ENCODE measurements at regions not wholly inside any gene's neighbourhood (a gene's known extent, or its start where the extent isn't known, plus 50 kb on each side); places are given as distances from the start of the nearest gene placed in this dataset.
A peak's percentile ranks its signal among the peaks of the same experiment; 100 is the strongest.

- H2AK5ac ChIP-seq (ENCODE audit: insufficient read length, low read length) = no peak overlapping the region
- H3K79me2 ChIP-seq (ENCODE audit: insufficient read depth, low read length) = no peaks in the 10 kb centered on the region
- Mint-ChIP-seq H3K9me3 (no peaks in the 10 kb centered on the region), H3K36me3 (ENCODE audit: insufficient read depth in 1 of 3, low read depth in 3 of 3) (no peaks in the 10 kb centered on the region), H3K27me3 (ENCODE audit: low read depth) (no peaks in the 10 kb centered on the region), H3K4me3 (no peak overlapping the region), H3K27ac (peak overlapping the region in 1 of 3 experiments; percentile 53; a peak in 2 of 7 replicates), H3K4me1 (peaks cover 2 to 5% of the 10 kb centered on the region in 2 experiments; a peak in 3 of 4 replicates)
- H3K23ac ChIP-seq (ENCODE audit: insufficient read length, low read depth, low read length) = no peak overlapping the region
- no peak overlapping the region for H4K91ac ChIP-seq (ENCODE audit: insufficient read length, low read depth, low read length)
- no peak overlapping the region for H2BK15ac ChIP-seq (ENCODE audit: low read depth, low read length)
- no peak for DNase-seq
- H2BK20ac ChIP-seq (ENCODE audit: low read depth, low read length, poor library complexity, severe bottlenecking) = no peak overlapping the region
- no peak overlapping the region for H4K8ac ChIP-seq (replicated peaks; ENCODE audit: insufficient read length, low read depth, low read length)
- no peak for TF ChIP-seq CTCF (conservative IDR thresholded peaks at IDR 0.05)
- H3K23me2 ChIP-seq (ENCODE audit: insufficient read length, low read depth, low read length, poor library complexity, severe bottlenecking) = no peaks in the 10 kb centered on the region
- no peak overlapping the region for H2AFZ ChIP-seq (ENCODE audit: low read length)
- no CpG with 5 or more reads among the region's 10 CpGs for WGBS (ENCODE audit: extremely low coverage, insufficient read length, low lambda C conversion rate)
- H4K20me1 ChIP-seq (ENCODE audit: control insufficient read depth, insufficient read depth, insufficient read length) = no peaks in the 10 kb centered on the region
- no peak overlapping the region for H3K27ac ChIP-seq (ENCODE audit: insufficient read length, low read depth, low read length)
- no peak overlapping the region for H3K18ac ChIP-seq (ENCODE audit: insufficient read length, low read depth, low read length)
- no peak overlapping the region for H3K14ac ChIP-seq (ENCODE audit: insufficient read depth, low read length)
- H2BK120ac ChIP-seq (ENCODE audit: low read depth, low read length, poor library complexity, severe bottlenecking) = no peak overlapping the region
- no peaks in the 10 kb centered on the region for H3K79me1 ChIP-seq (ENCODE audit: insufficient read depth, low read depth, low read length, poor library complexity, severe bottlenecking)
- H3K9ac ChIP-seq (ENCODE audit: extremely low read depth, insufficient read length, low read length) = no peak overlapping the region
- no peak overlapping the region for H3K4ac ChIP-seq (ENCODE audit: low read depth, low read length)
- no peak overlapping the region for H3K4me2 ChIP-seq (ENCODE audit: insufficient read depth, insufficient read length, low read length)
- H2BK12ac ChIP-seq (ENCODE audit: insufficient read length, low read depth, low read length) = no peak overlapping the region
- H3K9me3 ChIP-seq (ENCODE audit: control insufficient read depth, low read depth, low read length) = no peaks in the 10 kb centered on the region
- no peak overlapping the region for H4K5ac ChIP-seq (ENCODE audit: insufficient read length, low read depth, low read length)
- no peak overlapping the region for H2BK5ac ChIP-seq (ENCODE audit: insufficient read length, low read length)
- no peak overlapping the region for H3T11ph ChIP-seq (ENCODE audit: low read length)
- no peaks in the 10 kb centered on the region; the same call in 1 of the 2 replicates for H3K27me3 ChIP-seq (ENCODE audit: insufficient read depth, low read length)
- H3K56ac ChIP-seq (ENCODE audit: insufficient read length, low read depth, low read length) = no peak overlapping the region
- H3K4me1 ChIP-seq (ENCODE audit: insufficient read depth, low read length) = no peaks in the 10 kb centered on the region
These were observed 149.0 kb downstream of the ATP6V1G3 start for GRCh38 chr1:198391393-198392020.
